LNCaP clone FGC (cell line): ENCODE measurements at regions not wholly inside any gene's neighbourhood (a gene's known extent, or its start where the extent isn't known, plus 50 kb on each side); places are given as distances from the start of the nearest gene placed in this dataset.

Experiments used
- DNase-seq: peaks from one replicate; pipeline ENCODE4 v3.0.0-alpha.2; 2011; ENCODE audit warnings: low read depth
- H3K4me3 ChIP-seq: 2 replicates; pipeline ENCODE4 v1.5.1; 2011; ENCODE audit warnings: mild to moderate bottlenecking, low read depth, low read length, control low read depth
- CTCF ChIP-seq: IDR thresholded peaks from 2 replicates; pipeline ENCODE4 v1.5.1; 2012; ENCODE audit warnings: mild to moderate bottlenecking; ENCODE audit not compliant: control insufficient read depth, insufficient read depth; ENCODE audit errors: extremely low read depth

- H3K4me3 ChIP-seq: no peak overlapping the region
- DNase-seq: no peak
- no peak for TF ChIP-seq CTCF
These were observed 106.9 kb downstream of the SEC16B start for GRCh38 chr1:177862916-177863315.

- TF ChIP-seq CTCF: no peak
- DNase-seq: no peak
- H3K4me3 ChIP-seq: no peak overlapping the region
These were observed 110.3 kb downstream of the SEC16B start for GRCh38 chr1:177859572-177859971.

- DNase-seq: no peak
These were observed 111.5 kb downstream of the SEC16B start for GRCh38 chr1:177858332-177858821.

GRCh38 chr1:177857285-177857684 is 112.6 kb downstream of the SEC16B start:
- no peak overlapping the region for H3K4me3 ChIP-seq
- no peak for TF ChIP-seq CTCF
- no peak for DNase-seq

More at GRCh38 chr1:177858332-177858821, 111.5 kb downstream of the SEC16B start:
- H3K4me3 ChIP-seq: no peak overlapping the region
- TF ChIP-seq CTCF: no peak

- DNase-seq: no peak
These were observed 114.9 kb downstream of the SEC16B start for GRCh38 chr1:177854951-177855350.

GRCh38 chr1:177849579-177850290 is 120.1 kb downstream of the SEC16B start:
- TF ChIP-seq CTCF: no peak
- DNase-seq: no peak
- no peak overlapping the region for H3K4me3 ChIP-seq

More at GRCh38 chr1:177854951-177855350, 114.9 kb downstream of the SEC16B start:
- no peak for TF ChIP-seq CTCF
- H3K4me3 ChIP-seq: no peak overlapping the region

GRCh38 chr1:177849130-177849529 is 120.7 kb downstream of the SEC16B start:
- no peak overlapping the region for H3K4me3 ChIP-seq
- TF ChIP-seq CTCF: no peak
- DNase-seq: no peak
